Calu3 (cell line): ENCODE measurements at regions not wholly inside any gene's neighbourhood (a gene's known extent, or its start where the extent isn't known, plus 50 kb on each side); places are given as distances from the start of the nearest gene placed in this dataset.

ENCODE experiments used
- BruUV-seq: library from RNA; stranded (reverse); fragments of 400-500 nt; replicated peaks from 2 replicates; lab custom pipeline; 2021; lab: Mats Ljungman, UMichigan
- CTCF ChIA-PET: fragments of 300-600 bp; sonication (Branson Sonifier 250); formaldehyde crosslinking; loops from one replicate; lab custom pipeline; 2022; ENCODE audit warnings: antibody characterized with exemption; lab: Charles Lee
- DNase-seq: peaks from one replicate; pipeline ENCODE4 v3.0.0; 2022
- H3K27ac Mint-ChIP-seq: one replicate; pipeline ENCODE4 v1.8.0; 2022; ENCODE audit warnings: mixed read lengths; ENCODE audit not compliant: unreplicated experiment
- H3K27me3 Mint-ChIP-seq: one replicate; pipeline ENCODE4 v1.8.0; 2022; ENCODE audit warnings: mixed read lengths; ENCODE audit not compliant: unreplicated experiment
- H3K36me3 Mint-ChIP-seq: one replicate; pipeline ENCODE4 v1.8.0; 2022; ENCODE audit warnings: mild to moderate bottlenecking, moderate library complexity, mixed read lengths; ENCODE audit not compliant: insufficient read depth, unreplicated experiment
- H3K4me1 Mint-ChIP-seq: one replicate; pipeline ENCODE4 v1.8.0; 2022; ENCODE audit warnings: mild to moderate bottlenecking, low read depth, mixed read lengths; ENCODE audit not compliant: unreplicated experiment
- H3K4me3 Mint-ChIP-seq: one replicate; pipeline ENCODE4 v1.8.0; 2022; ENCODE audit warnings: mild to moderate bottlenecking, low read depth, moderate library complexity, mixed read lengths; ENCODE audit not compliant: unreplicated experiment
- H3K9me3 Mint-ChIP-seq: one replicate; pipeline ENCODE4 v1.8.0; 2022; ENCODE audit warnings: low read depth, mixed read lengths; ENCODE audit not compliant: unreplicated experiment
- intact Hi-C: fragments of 100-400 bp; cut with micrococcal nuclease; formaldehyde crosslinking; loops from one replicate; pipeline ENCODE4 v1.10.0; 2022; ENCODE audit not compliant: unreplicated experiment
- TF ChIP-seq, protein P1 (sequence below): fragments of 200-600 bp; IDR thresholded peaks from one replicate; pipeline ENCODE4 v1.8.0; 2022; ENCODE audit warnings: antibody characterized with exemption; ENCODE audit not compliant: unreplicated experiment

DNA sequence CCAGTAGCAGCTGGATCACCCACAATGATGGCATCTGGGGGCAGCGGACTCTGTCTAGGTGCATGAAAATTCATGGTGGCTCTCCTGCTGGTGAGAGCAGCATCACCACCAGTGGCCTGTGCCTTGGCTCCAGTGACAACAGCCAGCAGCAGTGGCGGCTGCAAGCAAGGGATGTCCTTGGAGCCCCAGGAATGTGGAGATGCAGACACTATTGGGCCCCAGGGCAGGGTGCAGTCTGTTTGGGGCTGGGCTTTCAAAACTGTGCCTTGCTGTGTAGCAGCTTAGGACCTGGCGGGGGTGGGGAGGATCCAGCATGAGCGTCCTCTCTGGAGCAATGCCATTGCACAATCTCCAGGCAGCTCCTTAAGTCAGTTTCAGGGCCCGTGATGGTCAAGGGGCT, 199.7 kb downstream of the CHD9NB start:
- intact Hi-C loops = no loop called here
- TF ChIP-seq, protein P1, sequence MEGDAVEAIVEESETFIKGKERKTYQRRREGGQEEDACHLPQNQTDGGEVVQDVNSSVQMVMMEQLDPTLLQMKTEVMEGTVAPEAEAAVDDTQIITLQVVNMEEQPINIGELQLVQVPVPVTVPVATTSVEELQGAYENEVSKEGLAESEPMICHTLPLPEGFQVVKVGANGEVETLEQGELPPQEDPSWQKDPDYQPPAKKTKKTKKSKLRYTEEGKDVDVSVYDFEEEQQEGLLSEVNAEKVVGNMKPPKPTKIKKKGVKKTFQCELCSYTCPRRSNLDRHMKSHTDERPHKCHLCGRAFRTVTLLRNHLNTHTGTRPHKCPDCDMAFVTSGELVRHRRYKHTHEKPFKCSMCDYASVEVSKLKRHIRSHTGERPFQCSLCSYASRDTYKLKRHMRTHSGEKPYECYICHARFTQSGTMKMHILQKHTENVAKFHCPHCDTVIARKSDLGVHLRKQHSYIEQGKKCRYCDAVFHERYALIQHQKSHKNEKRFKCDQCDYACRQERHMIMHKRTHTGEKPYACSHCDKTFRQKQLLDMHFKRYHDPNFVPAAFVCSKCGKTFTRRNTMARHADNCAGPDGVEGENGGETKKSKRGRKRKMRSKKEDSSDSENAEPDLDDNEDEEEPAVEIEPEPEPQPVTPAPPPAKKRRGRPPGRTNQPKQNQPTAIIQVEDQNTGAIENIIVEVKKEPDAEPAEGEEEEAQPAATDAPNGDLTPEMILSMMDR = no peak
- DNase-seq = no peak
- Mint-ChIP-seq H3K27ac (no peak overlapping the region), H3K36me3 (no peaks in the 10 kb centered on the region), H3K27me3 (no peaks in the 10 kb centered on the region), H3K4me3 (no peak overlapping the region), H3K4me1 (no peaks in the 10 kb centered on the region), H3K9me3 (no peaks in the 10 kb centered on the region)
- BruUV-seq = no TSS peak
- CTCF ChIA-PET = no interaction called here

DNA sequence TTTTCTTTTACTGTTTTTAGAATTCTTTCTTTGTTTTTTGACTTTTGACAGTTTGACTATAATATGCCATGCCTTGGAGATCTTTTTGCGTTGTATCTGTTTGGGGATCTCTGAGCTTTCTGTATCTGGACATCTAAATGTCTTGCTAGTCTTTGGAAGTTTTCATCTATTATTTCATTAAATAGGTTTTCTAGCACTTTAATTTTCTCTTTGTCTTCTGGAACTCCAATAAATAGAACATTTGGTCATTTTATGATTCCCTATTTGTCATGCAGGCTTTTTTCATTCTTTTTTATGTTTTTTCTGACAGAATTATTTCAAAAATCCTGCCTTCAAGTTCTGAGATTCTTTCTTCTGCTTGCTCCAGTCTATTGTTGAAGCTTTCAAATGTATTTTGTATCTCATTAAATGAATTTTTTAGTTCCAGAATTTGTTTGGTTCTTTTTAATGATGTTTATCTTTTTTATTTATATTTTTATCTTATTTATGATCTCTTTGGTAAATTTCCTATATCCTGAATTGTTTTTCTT, 201.4 kb downstream of the CHD9NB start:
- DNase-seq = no peak
- H3K36me3 Mint-ChIP-seq = no peaks in the 10 kb centered on the region
- H3K4me3 Mint-ChIP-seq = no peak overlapping the region
- intact Hi-C loops = no loop called here
- peaks cover under 1% of the 10 kb centered on the region for H3K9me3 Mint-ChIP-seq
- no peaks in the 10 kb centered on the region for H3K27me3 Mint-ChIP-seq
- TF ChIP-seq, protein P1 = no peak
- H3K4me1 Mint-ChIP-seq = no peaks in the 10 kb centered on the region
- CTCF ChIA-PET = no interaction called here
- H3K27ac Mint-ChIP-seq = peak overlapping the region; percentile 18
- BruUV-seq = no TSS peak

DNA sequence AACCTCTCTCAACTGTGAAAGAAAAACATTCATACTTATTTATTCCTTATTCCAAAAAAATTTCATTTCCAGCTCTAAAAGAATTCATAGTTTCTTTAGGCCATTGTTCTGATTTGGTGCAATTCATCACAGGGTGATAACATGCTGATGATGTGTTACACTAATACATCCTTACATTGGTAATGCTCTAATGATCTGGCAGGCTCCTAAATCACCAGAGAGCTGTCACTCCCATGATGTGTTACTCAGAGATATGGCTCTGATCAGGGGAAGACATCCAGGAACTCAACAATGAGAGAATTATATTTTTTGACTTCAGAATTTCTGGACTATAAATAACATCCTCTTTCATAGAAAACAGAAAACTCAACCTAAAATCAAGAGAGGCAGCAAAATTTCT, 209.3 kb downstream of the CHD9NB start:
- CTCF ChIA-PET = no interaction called here
- Mint-ChIP-seq H3K9me3 (peaks cover 2% of the 10 kb centered on the region), H3K4me1 (no peaks in the 10 kb centered on the region), H3K36me3 (no peaks in the 10 kb centered on the region), H3K27ac (no peak overlapping the region), H3K27me3 (no peaks in the 10 kb centered on the region), H3K4me3 (no peak overlapping the region)
- BruUV-seq = no TSS peak
- intact Hi-C loops = no loop called here
- TF ChIP-seq, protein P1 = no peak
- no peak for DNase-seq

DNA sequence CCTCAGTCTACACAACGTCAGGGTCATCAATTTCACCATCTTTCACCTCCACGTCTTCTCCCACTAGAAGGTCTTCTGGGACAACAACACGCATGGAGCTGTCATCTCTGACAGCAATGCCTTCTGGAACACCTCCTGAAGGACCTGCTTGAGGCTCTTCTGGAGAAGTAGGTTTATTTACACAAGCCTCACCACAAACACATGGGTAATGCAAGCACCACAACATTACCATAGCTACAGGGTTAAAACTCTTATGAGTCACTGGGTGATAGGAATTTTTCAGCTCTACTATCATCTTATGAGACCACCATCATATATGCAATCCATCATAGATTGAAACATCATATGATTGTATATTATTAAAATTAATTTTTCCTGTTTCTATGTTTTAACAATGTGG, 215.4 kb downstream of the CHD9NB start:
- no TSS peak for BruUV-seq
- H3K36me3 Mint-ChIP-seq = no peaks in the 10 kb centered on the region
- CTCF ChIA-PET = interaction anchor here (0.6 to 0.8 kb wide), 2 partner anchors 16 to 298 kb away, joined by 3 read pairs; no protein-coding TSS in a partner anchor
- peaks cover 9% of the 10 kb centered on the region for H3K4me1 Mint-ChIP-seq
- no peak overlapping the region for H3K27ac Mint-ChIP-seq
- H3K9me3 Mint-ChIP-seq = no peaks in the 10 kb centered on the region
- no peak for DNase-seq
- H3K27me3 Mint-ChIP-seq = no peaks in the 10 kb centered on the region
- TF ChIP-seq, protein P1 = no peak
- no peak overlapping the region for H3K4me3 Mint-ChIP-seq
- intact Hi-C loops = no loop called here
